ENCODE measurements at regions not wholly inside any gene's neighbourhood (a gene's known extent, or its start where the extent isn't known, plus 50 kb on each side); places are given as distances from the start of the nearest gene placed in this dataset.

GRCh38 chr18:40235836-40236235 is 1719.2 kb upstream of the PIK3C3 start:
- no peak for TF ChIP-seq CTCF (IDR thresholded peaks at IDR 0.05)
- TF ChIP-seq POLR2A (IDR thresholded peaks at IDR 0.05), result no peak
